ENCODE measurements at regions not wholly inside any gene's neighbourhood (a gene's known extent, or its start where the extent isn't known, plus 50 kb on each side); places are given as distances from the start of the nearest gene placed in this dataset.
A peak's percentile ranks its signal among the peaks of the same experiment; 100 is the strongest.
"Not testable (repeated sequence)": the region's sequence is repeated elsewhere in the genome, so short reads cannot be mapped to it uniquely, and the experiment has no call there.

- no peak for TF ChIP-seq PAX5 (IDR thresholded peaks at IDR 0.05; ENCODE audit: insufficient read depth, low read length, severe bottlenecking)
- TF ChIP-seq POU2F2 (IDR thresholded peaks at IDR 0.05; ENCODE audit: low read depth, low read length): no peak
- peak; percentile 87 for TF ChIP-seq SPI1 (IDR thresholded peaks at IDR 0.05; ENCODE audit: low read depth, low read length)
- DNase-seq (ENCODE audit: insufficient read length, low spot score): peak; percentile 38
- FAIRE-seq: peak; percentile 92
Measured at GRCh38 chr15:69921626-69922619, 175.8 kb downstream of the TLE3 start.

DNA sequence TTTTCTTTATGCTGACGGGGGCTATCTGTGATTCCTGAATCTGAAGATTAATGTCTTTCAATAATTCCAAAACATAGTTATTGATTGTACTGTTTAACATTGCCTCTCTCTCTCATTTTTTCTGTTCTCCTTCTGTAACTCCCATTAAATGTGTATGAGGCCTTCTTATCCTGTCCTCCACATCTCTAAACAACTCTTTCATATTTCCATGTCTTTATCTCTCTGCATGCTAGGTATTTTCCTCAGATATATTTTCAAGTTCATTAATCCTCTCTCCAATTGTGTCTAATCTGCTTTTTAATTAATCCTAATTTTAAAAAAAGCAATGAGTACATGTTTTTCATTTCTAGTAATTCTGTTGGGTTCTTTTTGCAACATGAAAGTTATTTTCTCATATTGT lies 173.2 kb downstream of the TLE3 start:
- no peak for DNase-seq (ENCODE audit: insufficient read length, low spot score)
- no peak for TF ChIP-seq POU2F2 (IDR thresholded peaks at IDR 0.05; ENCODE audit: low read depth, low read length)
- TF ChIP-seq SPI1 (IDR thresholded peaks at IDR 0.05; ENCODE audit: low read depth, low read length): no peak
- no peak for TF ChIP-seq TAF1 (IDR thresholded peaks at IDR 0.05; ENCODE audit: low read depth, low read length)
- TF ChIP-seq POLR2AphosphoS5 (IDR thresholded peaks at IDR 0.05; ENCODE audit: low read depth, low read length): no peak
- TF ChIP-seq POLR2A (IDR thresholded peaks at IDR 0.05; ENCODE audit: low read depth, low read length): no peak
- TF ChIP-seq PAX5 (IDR thresholded peaks at IDR 0.05; ENCODE audit: insufficient read depth, low read length, severe bottlenecking): no peak
- no peak for FAIRE-seq

DNA sequence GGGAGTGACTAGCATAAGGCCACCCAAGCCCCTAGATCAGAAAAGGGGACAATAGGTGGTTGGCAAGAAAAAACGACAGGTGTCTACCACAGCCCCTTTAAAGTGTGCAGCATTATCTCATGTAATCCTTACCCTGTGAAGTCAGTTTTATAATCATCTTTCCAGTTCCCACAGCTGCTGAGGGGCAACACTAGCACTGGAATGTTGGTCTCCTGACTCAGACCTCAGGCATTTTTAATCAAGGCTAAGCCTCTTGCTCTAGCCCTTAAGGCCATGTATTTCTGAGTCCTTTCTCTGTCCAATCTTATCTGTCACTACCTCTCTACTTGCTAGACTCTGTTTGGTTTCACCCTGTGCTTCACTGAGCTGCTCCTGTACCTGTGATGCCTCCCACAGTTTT lies 171.7 kb downstream of the TLE3 start:
- FAIRE-seq: no peak
- DNase-seq (ENCODE audit: insufficient read length, low spot score): no peak
- TF ChIP-seq POU2F2 (IDR thresholded peaks at IDR 0.05; ENCODE audit: low read depth, low read length) (no peak), POLR2A (IDR thresholded peaks at IDR 0.05; ENCODE audit: low read depth, low read length) (no peak), SPI1 (IDR thresholded peaks at IDR 0.05; ENCODE audit: low read depth, low read length) (no peak), PAX5 (IDR thresholded peaks at IDR 0.05; ENCODE audit: insufficient read depth, low read length, severe bottlenecking) (no peak), POLR2AphosphoS5 (IDR thresholded peaks at IDR 0.05; ENCODE audit: low read depth, low read length) (no peak), TAF1 (IDR thresholded peaks at IDR 0.05; ENCODE audit: low read depth, low read length) (no peak)

- TF ChIP-seq TAF1 (IDR thresholded peaks at IDR 0.05; ENCODE audit: low read depth, low read length) (no peak), POLR2AphosphoS5 (IDR thresholded peaks at IDR 0.05; ENCODE audit: low read depth, low read length) (no peak), POLR2A (IDR thresholded peaks at IDR 0.05; ENCODE audit: low read depth, low read length) (no peak), PAX5 (IDR thresholded peaks at IDR 0.05; ENCODE audit: insufficient read depth, low read length, severe bottlenecking) (no peak), SPI1 (IDR thresholded peaks at IDR 0.05; ENCODE audit: low read depth, low read length) (no peak), POU2F2 (IDR thresholded peaks at IDR 0.05; ENCODE audit: low read depth, low read length) (no peak)
- no peak for DNase-seq (ENCODE audit: insufficient read length, low spot score)
- no peak for FAIRE-seq
Measured at GRCh38 chr15:69926721-69927120, 171.0 kb downstream of the TLE3 start.

- not testable (repeated sequence) for DNase-seq (ENCODE audit: insufficient read length, low spot score); FAIRE-seq
Measured at GRCh38 chr15:69928890-69929289, 168.8 kb downstream of the TLE3 start.

- TF ChIP-seq POLR2AphosphoS5 (IDR thresholded peaks at IDR 0.05; ENCODE audit: low read depth, low read length) (no peak), TAF1 (IDR thresholded peaks at IDR 0.05; ENCODE audit: low read depth, low read length) (no peak), SPI1 (IDR thresholded peaks at IDR 0.05; ENCODE audit: low read depth, low read length) (no peak), PAX5 (IDR thresholded peaks at IDR 0.05; ENCODE audit: insufficient read depth, low read length, severe bottlenecking) (no peak), POU2F2 (IDR thresholded peaks at IDR 0.05; ENCODE audit: low read depth, low read length) (no peak), POLR2A (IDR thresholded peaks at IDR 0.05; ENCODE audit: low read depth, low read length) (no peak)
- FAIRE-seq: no peak
- no peak for DNase-seq (ENCODE audit: insufficient read length, low spot score)
Measured at GRCh38 chr15:69929905-69930630, 167.6 kb downstream of the TLE3 start.

DNA sequence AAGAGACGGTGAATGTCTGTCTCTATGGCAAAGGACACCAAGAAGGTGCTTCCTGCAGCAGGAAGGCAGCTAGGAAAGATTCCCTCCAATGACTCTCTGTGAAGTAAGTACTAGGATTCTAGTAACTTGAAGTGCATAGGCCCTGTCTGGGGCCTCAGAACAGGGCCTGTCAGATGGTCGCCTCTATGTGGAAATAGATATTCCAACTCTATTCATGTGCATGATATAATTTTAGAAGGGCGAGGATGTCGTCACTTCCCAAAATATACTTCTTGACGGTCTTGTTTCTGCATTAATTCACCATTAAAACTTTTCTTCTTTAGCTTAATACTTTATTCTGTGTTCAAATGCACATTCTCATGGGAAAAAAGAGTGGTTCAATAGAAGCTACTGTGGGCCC lies 167.0 kb downstream of the TLE3 start:
- DNase-seq (ENCODE audit: insufficient read length, low spot score): no peak
- no peak for FAIRE-seq
- TF ChIP-seq POLR2AphosphoS5 (IDR thresholded peaks at IDR 0.05; ENCODE audit: low read depth, low read length): no peak
- no peak for TF ChIP-seq POLR2A (IDR thresholded peaks at IDR 0.05; ENCODE audit: low read depth, low read length)
- no peak for TF ChIP-seq PAX5 (IDR thresholded peaks at IDR 0.05; ENCODE audit: insufficient read depth, low read length, severe bottlenecking)
- TF ChIP-seq POU2F2 (IDR thresholded peaks at IDR 0.05; ENCODE audit: low read depth, low read length): no peak
- TF ChIP-seq TAF1 (IDR thresholded peaks at IDR 0.05; ENCODE audit: low read depth, low read length): no peak
- TF ChIP-seq SPI1 (IDR thresholded peaks at IDR 0.05; ENCODE audit: low read depth, low read length): no peak

- no peak for TF ChIP-seq TAF1 (IDR thresholded peaks at IDR 0.05; ENCODE audit: low read depth, low read length)
- TF ChIP-seq SPI1 (IDR thresholded peaks at IDR 0.05; ENCODE audit: low read depth, low read length): no peak
- no peak for TF ChIP-seq PAX5 (IDR thresholded peaks at IDR 0.05; ENCODE audit: insufficient read depth, low read length, severe bottlenecking)
- TF ChIP-seq POLR2AphosphoS5 (IDR thresholded peaks at IDR 0.05; ENCODE audit: low read depth, low read length): no peak
- TF ChIP-seq POLR2A (IDR thresholded peaks at IDR 0.05; ENCODE audit: low read depth, low read length): no peak
- no peak for TF ChIP-seq POU2F2 (IDR thresholded peaks at IDR 0.05; ENCODE audit: low read depth, low read length)
- no peak for FAIRE-seq
- no peak for DNase-seq (ENCODE audit: insufficient read length, low spot score)
Measured at GRCh38 chr15:69931156-69931555, 166.6 kb downstream of the TLE3 start.

- TF ChIP-seq POU2F2 (IDR thresholded peaks at IDR 0.05; ENCODE audit: low read depth, low read length) (no peak), PAX5 (IDR thresholded peaks at IDR 0.05; ENCODE audit: insufficient read depth, low read length, severe bottlenecking) (no peak), SPI1 (IDR thresholded peaks at IDR 0.05; ENCODE audit: low read depth, low read length) (no peak), POLR2AphosphoS5 (IDR thresholded peaks at IDR 0.05; ENCODE audit: low read depth, low read length) (no peak), POLR2A (IDR thresholded peaks at IDR 0.05; ENCODE audit: low read depth, low read length) (no peak), TAF1 (IDR thresholded peaks at IDR 0.05; ENCODE audit: low read depth, low read length) (no peak)
- FAIRE-seq (no peak), DNase-seq (ENCODE audit: insufficient read length, low spot score) (no peak)
Measured at GRCh38 chr15:69934607-69935006, 163.1 kb downstream of the TLE3 start.
